GM12878 (cell line): ENCODE measurements at regions not wholly inside any gene's neighbourhood (a gene's known extent, or its start where the extent isn't known, plus 50 kb on each side); places are given as distances from the start of the nearest gene placed in this dataset.

Source experiments
- BCLAF1 ChIP-seq: fragments of 450-650 bp; IDR thresholded peaks from 2 replicates; pipeline ENCODE4 v1.6.1; 2017; ENCODE audit warnings: antibody characterized with exemption, mild to moderate bottlenecking, moderate library complexity
- EZH2 ChIP-seq: IDR thresholded peaks from 2 replicates; pipeline ENCODE4 v1.6.1; 2012; ENCODE audit warnings: low read depth, mild to moderate bottlenecking, control low read depth, inconsistent platforms, low read length, borderline replicate concordance; ENCODE audit not compliant: control insufficient read depth
- FOXM1 ChIP-seq: IDR thresholded peaks from 2 replicates; pipeline ENCODE4 v1.6.1; 2012; ENCODE audit warnings: low read depth, mild to moderate bottlenecking, inconsistent platforms, low read length, moderate library complexity
- IRF3 ChIP-seq: fragments of 450-650 bp; IDR thresholded peaks from 2 replicates; pipeline ENCODE4 v1.6.1; 2014; ENCODE audit warnings: mild to moderate bottlenecking
- MTA3 ChIP-seq: IDR thresholded peaks from 2 replicates; pipeline ENCODE4 v1.6.1; 2012; ENCODE audit warnings: low read length, inconsistent platforms, borderline replicate concordance
- POLR2AphosphoS5 ChIP-seq: IDR thresholded peaks from 2 replicates; pipeline ENCODE4 v1.6.1; 2011; ENCODE audit warnings: mild to moderate bottlenecking, low read length, inconsistent platforms
- SMC3 ChIP-seq: IDR thresholded peaks from 2 replicates; pipeline ENCODE4 v1.6.1; 2011; ENCODE audit warnings: low read length, improper control_type of control experiment, borderline replicate concordance
- SP1 ChIP-seq: IDR thresholded peaks from one replicate; pipeline ENCODE4 v1.6.1; 2011; ENCODE audit warnings: low read depth, low read length
- SPI1 ChIP-seq: IDR thresholded peaks from 2 replicates; pipeline ENCODE4 v1.6.1; 2011; ENCODE audit warnings: low read depth, mild to moderate bottlenecking, low read length, moderate library complexity, borderline replicate concordance; ENCODE audit not compliant: insufficient read depth
- STAT3 ChIP-seq: IDR thresholded peaks from 2 replicates; pipeline ENCODE4 v1.6.1; 2011; ENCODE audit warnings: low read depth, low read length, improper control_type of control experiment
- TF ChIP-seq, protein P1 (sequence below), 3 experiments: IDR thresholded peaks in 2 of 3; conservative IDR thresholded peaks in 1 of 3; 2 replicates each; pipeline ENCODE4 v1.5.1; 2011; ENCODE audit warnings: low read depth in 3 of 3, low read length in 3 of 3, mild to moderate bottlenecking in 3 of 3, control low read depth in 2 of 3, moderate library complexity in 2 of 3, inconsistent platforms in 1 of 3, mixed read lengths in 1 of 3; ENCODE audit not compliant: control insufficient read depth in 2 of 3, insufficient read depth in 1 of 3; ENCODE audit errors: extremely low read depth in 1 of 3

GRCh38 chr1:90370686-90371447 lies 346.2 kb downstream of the BARHL2 start:
- TF ChIP-seq, protein P1, sequence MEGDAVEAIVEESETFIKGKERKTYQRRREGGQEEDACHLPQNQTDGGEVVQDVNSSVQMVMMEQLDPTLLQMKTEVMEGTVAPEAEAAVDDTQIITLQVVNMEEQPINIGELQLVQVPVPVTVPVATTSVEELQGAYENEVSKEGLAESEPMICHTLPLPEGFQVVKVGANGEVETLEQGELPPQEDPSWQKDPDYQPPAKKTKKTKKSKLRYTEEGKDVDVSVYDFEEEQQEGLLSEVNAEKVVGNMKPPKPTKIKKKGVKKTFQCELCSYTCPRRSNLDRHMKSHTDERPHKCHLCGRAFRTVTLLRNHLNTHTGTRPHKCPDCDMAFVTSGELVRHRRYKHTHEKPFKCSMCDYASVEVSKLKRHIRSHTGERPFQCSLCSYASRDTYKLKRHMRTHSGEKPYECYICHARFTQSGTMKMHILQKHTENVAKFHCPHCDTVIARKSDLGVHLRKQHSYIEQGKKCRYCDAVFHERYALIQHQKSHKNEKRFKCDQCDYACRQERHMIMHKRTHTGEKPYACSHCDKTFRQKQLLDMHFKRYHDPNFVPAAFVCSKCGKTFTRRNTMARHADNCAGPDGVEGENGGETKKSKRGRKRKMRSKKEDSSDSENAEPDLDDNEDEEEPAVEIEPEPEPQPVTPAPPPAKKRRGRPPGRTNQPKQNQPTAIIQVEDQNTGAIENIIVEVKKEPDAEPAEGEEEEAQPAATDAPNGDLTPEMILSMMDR (IDR thresholded peaks at IDR 0.05 in 2 of 3, conservative IDR thresholded peaks at IDR 0.05 in 1 of 3; ENCODE audit: control insufficient read depth in 2 of 3, extremely low read depth in 1 of 3, insufficient read depth in 1 of 3, low read depth in 3 of 3, low read length in 3 of 3): no peak
- no peak for TF ChIP-seq SP1
- TF ChIP-seq BCLAF1: no peak
- TF ChIP-seq STAT3: no peak
- TF ChIP-seq MTA3: no peak
- no peak for TF ChIP-seq SMC3
- no peak for TF ChIP-seq POLR2AphosphoS5
- no peak for TF ChIP-seq FOXM1
- TF ChIP-seq IRF3: no peak
- no peak for TF ChIP-seq SPI1
- TF ChIP-seq EZH2: no peak
